ENCODE measurements at regions not wholly inside any gene's neighbourhood (a gene's known extent, or its start where the extent isn't known, plus 50 kb on each side); places are given as distances from the start of the nearest gene placed in this dataset.

DNA sequence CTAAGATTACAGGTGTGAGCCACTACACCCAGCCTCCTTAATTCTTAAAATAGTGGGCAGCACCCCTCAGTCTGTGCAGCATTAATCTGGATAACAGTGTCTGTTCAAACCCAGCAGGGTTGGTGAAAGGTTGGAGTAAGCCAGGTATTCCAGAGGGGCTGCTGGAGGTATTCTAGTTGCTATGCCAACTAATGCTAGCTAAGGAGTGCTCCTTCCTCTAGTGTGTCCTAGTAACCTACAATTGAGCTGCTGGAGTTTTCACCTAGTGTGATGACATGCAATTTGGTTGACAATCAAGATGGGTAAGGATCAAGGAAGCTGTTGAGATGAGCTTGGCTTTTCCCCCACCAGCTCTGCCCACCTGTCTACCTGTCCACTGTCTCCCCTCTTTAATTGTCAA, 100.2 kb upstream of the IPO9 start:
- no peak overlapping the region for H3K4me3 ChIP-seq
- no peaks in the 10 kb centered on the region for H3K9me3 ChIP-seq (replicated peaks in 1 of 3)
- H3K36me3 ChIP-seq (replicated peaks in 1 of 2) = no peaks in the 10 kb centered on the region
- TF ChIP-seq, protein P1, sequence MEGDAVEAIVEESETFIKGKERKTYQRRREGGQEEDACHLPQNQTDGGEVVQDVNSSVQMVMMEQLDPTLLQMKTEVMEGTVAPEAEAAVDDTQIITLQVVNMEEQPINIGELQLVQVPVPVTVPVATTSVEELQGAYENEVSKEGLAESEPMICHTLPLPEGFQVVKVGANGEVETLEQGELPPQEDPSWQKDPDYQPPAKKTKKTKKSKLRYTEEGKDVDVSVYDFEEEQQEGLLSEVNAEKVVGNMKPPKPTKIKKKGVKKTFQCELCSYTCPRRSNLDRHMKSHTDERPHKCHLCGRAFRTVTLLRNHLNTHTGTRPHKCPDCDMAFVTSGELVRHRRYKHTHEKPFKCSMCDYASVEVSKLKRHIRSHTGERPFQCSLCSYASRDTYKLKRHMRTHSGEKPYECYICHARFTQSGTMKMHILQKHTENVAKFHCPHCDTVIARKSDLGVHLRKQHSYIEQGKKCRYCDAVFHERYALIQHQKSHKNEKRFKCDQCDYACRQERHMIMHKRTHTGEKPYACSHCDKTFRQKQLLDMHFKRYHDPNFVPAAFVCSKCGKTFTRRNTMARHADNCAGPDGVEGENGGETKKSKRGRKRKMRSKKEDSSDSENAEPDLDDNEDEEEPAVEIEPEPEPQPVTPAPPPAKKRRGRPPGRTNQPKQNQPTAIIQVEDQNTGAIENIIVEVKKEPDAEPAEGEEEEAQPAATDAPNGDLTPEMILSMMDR (IDR thresholded peaks at IDR 0.05) = no peak
- no peak overlapping the region for H3K27ac ChIP-seq
- intact Hi-C loops (cut with DNase I) = no loop called here
- peaks cover 0 to 14% of the 10 kb centered on the region in 2 donors for H3K4me1 ChIP-seq (replicated peaks in 1 of 2)
- no peak for DNase-seq
- H3K27me3 ChIP-seq = no peaks in the 10 kb centered on the region

DNA sequence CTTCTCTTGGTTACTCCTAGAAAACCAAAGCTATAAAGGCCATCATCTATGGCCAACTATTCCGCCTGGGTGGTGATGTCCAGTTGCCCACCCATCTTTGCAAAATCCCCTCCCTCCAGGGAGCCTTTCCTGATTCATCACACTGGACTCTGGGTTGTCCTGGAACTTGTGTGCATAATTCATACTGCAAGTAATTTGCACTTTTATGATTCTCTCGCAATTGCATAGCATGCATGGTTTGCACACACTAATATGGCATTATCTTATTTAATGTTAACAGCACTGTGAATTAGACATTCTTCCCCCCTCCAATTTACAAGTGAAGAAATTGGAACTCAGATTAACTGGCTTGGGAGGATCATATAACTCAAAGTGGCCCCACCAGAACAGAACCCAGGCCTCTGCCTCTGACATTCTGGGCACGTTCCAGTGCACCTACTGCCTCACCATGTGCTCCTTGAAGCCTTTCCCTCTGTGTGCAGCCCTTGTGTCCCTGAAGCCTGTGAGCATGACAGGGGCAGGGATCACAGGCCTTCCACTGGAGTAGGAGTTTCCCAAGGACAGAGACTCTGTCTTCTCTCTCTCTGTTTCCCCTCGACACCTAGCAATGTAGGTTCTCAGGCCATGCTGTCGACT, 98.9 kb upstream of the IPO9 start:
- Histone ChIP-seq H3K27ac (no peak overlapping the region), H3K9me3 (replicated peaks in 1 of 3) (no peaks in the 10 kb centered on the region), H3K4me1 (replicated peaks in 1 of 2) (peaks cover 0 to 6% of the 10 kb centered on the region in 2 donors), H3K4me3 (no peak overlapping the region), H3K36me3 (replicated peaks in 1 of 2) (no peaks in the 10 kb centered on the region), H3K27me3 (no peaks in the 10 kb centered on the region)
- DNase-seq = no peak
- intact Hi-C loops (cut with DNase I) = no loop called here
- no peak for TF ChIP-seq POLR2A (IDR thresholded peaks at IDR 0.05)
- TF ChIP-seq, protein P1 (IDR thresholded peaks at IDR 0.05) = no peak
- WGBS, 4 donors = 75 to 92% (median 88%) methylated on average over 5 of the region's 5 CpGs

DNA sequence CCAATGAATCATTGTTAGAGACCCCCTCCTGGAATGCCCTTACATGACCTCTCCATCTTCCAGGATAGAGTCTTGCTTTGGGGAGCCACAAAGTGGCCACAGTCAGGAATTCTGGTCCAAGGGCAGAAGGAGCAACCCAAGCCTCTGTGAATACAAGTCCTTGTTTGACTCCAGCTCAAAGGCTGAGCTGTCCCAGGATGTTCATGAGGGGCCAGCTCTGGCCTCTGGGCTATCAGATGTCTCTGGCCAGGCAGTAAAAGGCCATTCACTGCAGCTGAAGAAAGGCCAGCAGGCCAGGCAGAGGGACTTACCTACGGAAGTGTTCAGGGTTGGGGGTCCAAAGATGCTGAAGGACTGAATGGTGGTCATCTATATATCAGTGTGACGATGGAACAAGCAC, 98.3 kb upstream of the IPO9 start:
- Histone ChIP-seq H3K27me3 (no peaks in the 10 kb centered on the region), H3K9me3 (replicated peaks in 1 of 3) (no peaks in the 10 kb centered on the region), H3K36me3 (replicated peaks in 1 of 2) (no peaks in the 10 kb centered on the region), H3K4me3 (no peak overlapping the region), H3K4me1 (replicated peaks in 1 of 2) (peaks cover 0 to 6% of the 10 kb centered on the region in 2 donors), H3K27ac (no peak overlapping the region)
- WGBS, 4 donors = 38 to 67% (median 63%) methylated on average over 2 of the region's 2 CpGs
- DNase-seq = no peak
- TF ChIP-seq, protein P1 (IDR thresholded peaks at IDR 0.05) = no peak
- no peak for TF ChIP-seq POLR2A (IDR thresholded peaks at IDR 0.05)
- intact Hi-C loops (cut with DNase I) = no loop called here

DNA sequence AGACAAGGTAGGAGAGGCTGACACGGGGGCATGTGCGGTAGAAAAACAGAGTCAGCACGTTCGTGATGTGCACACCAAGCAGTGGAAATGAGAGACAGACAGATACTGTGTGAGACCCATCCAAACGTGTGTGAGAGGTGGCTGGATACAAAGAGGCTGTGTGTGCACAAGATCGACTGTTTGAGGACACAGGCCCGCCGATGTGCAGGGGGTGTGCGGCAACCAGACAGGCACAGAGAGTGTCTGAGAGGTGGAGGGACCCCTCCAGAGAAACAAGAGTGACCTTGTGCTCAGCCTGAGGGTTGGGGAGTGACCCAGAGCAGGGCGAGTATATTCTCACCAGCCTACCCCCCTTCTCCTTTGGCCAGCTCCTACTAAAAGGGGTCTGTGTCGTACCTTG, 97.8 kb upstream of the IPO9 start:
- intact Hi-C loops (cut with DNase I) = no loop called here
- peaks cover 0 to 6% of the 10 kb centered on the region in 2 donors for H3K4me1 ChIP-seq (replicated peaks in 1 of 2)
- TF ChIP-seq, protein P1 (IDR thresholded peaks at IDR 0.05) = no peak
- no peak for TF ChIP-seq POLR2A (IDR thresholded peaks at IDR 0.05)

More for the DNA sequence above, 97.8 kb upstream of the IPO9 start:
- 77 to 86% (median 82%) methylated on average over 7 to 11 of the region's 11 CpGs for WGBS, 4 donors
- Histone ChIP-seq H3K27ac (no peak overlapping the region), H3K9me3 (replicated peaks in 1 of 3) (no peaks in the 10 kb centered on the region), H3K27me3 (no peaks in the 10 kb centered on the region), H3K4me3 (no peak overlapping the region), H3K36me3 (replicated peaks in 1 of 2) (no peaks in the 10 kb centered on the region)
- no peak for DNase-seq
